ENCODE measurements at regions not wholly inside any gene's neighbourhood (a gene's known extent, or its start where the extent isn't known, plus 50 kb on each side); places are given as distances from the start of the nearest gene placed in this dataset.
"Not testable (repeated sequence)": the region's sequence is repeated elsewhere in the genome, so short reads cannot be mapped to it uniquely, and the experiment has no call there.

DNA sequence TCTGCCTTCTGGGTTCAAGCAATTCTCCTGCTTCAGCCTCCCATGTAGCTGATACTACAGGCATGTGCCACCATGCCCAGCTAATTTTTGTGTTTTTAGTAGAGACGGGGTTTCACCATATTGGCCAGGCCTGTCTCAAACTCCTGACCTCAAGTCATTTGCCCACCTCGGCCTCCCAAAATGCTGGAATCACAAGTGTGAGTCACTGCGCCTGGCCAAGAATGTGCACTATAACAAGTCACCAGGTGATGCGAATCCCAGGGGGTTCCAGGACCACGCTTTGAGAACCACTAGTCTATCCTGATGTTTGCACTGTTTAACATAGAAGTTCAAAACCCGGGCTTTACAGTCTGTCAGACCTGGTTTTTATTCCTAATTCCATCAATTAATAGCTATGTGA is 144.8 kb downstream of the SUCLG1 start:
- no peak overlapping the region for H3K4me3 ChIP-seq (ENCODE audit: low read depth in 1 of 2, low read length in 2 of 2)
- no peaks in the 10 kb centered on the region for H3K27me3 ChIP-seq (ENCODE audit: control insufficient read depth in 1 of 2, insufficient read depth in 2 of 2, low read length in 2 of 2)
- no peaks in the 10 kb centered on the region for H3K9me3 ChIP-seq (ENCODE audit: control insufficient read depth in 2 of 2, insufficient read depth in 1 of 2, low read depth in 1 of 2, low read length in 1 of 2)
- no peak overlapping the region for H3K27ac ChIP-seq (ENCODE audit: low read depth in 2 of 2, low read length in 1 of 2)
- 87 to 92% methylated on average over 6 of the region's 6 CpGs for WGBS, 2 donors
- H3K36me3 ChIP-seq (ENCODE audit: control insufficient read depth in 2 of 2, insufficient read depth in 2 of 2, low read length in 1 of 2), result no peaks in the 10 kb centered on the region
- no peaks in the 10 kb centered on the region for H3K4me1 ChIP-seq (ENCODE audit: control insufficient read depth in 2 of 2, insufficient read depth in 2 of 2, low read length in 1 of 2)

DNA sequence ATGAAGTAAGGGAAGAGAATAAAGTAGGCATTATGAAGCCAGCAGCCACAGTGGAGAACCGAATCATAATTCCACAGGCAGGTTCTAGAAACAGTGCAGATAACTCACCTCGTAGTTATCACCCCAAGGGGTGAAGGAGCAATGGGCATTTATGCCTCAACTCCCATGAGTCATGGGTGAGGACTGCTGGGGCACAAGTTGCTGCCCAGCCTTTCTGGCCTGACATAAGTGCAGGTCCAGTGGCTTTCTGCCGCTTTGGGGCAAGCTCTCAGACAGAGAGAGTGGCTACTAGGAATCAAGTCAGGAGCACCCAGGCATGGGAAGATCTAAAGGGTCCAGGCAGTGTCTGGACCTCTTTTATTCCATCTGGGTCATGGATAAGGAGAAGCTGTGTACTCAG is 149.8 kb downstream of the SUCLG1 start:
- no peak overlapping the region for H3K4me3 ChIP-seq (ENCODE audit: low read depth in 1 of 2, low read length in 2 of 2)
- WGBS, 2 donors, result 79 to 85% methylated on average over 3 of the region's 3 CpGs
- no peak overlapping the region for H3K27ac ChIP-seq (ENCODE audit: low read depth in 2 of 2, low read length in 1 of 2)
- no peaks in the 10 kb centered on the region for H3K27me3 ChIP-seq (ENCODE audit: control insufficient read depth in 1 of 2, insufficient read depth in 2 of 2, low read length in 2 of 2)
- H3K4me1 ChIP-seq (ENCODE audit: control insufficient read depth in 2 of 2, insufficient read depth in 2 of 2, low read length in 1 of 2), result no peaks in the 10 kb centered on the region
- H3K9me3 ChIP-seq (ENCODE audit: control insufficient read depth in 2 of 2, insufficient read depth in 1 of 2, low read depth in 1 of 2, low read length in 1 of 2), result no peaks in the 10 kb centered on the region
- no peaks in the 10 kb centered on the region for H3K36me3 ChIP-seq (ENCODE audit: control insufficient read depth in 2 of 2, insufficient read depth in 2 of 2, low read length in 1 of 2)

DNA sequence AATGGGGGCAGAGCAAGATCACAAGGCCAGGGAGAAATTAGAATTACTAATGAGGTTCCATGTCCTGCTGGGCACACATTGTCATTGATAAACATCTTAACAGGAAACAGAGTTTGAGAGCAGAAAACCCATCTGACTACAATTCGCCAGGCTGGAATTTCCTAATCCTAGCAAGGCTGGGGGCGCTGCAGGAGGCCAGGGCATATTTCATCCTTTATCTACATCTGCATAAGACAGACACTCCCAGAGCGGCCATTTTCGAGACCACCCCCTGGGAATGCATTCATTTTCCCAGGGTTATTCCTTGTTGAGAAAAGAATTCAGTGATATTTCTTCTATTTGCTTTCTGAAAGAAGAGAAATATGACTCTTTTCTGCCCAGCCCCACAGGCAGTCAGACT is 152.7 kb downstream of the SUCLG1 start:
- Histone ChIP-seq H3K4me1 (ENCODE audit: control insufficient read depth in 2 of 2, insufficient read depth in 2 of 2, low read length in 1 of 2) (no peaks in the 10 kb centered on the region), H3K27me3 (ENCODE audit: control insufficient read depth in 1 of 2, insufficient read depth in 2 of 2, low read length in 2 of 2) (no peaks in the 10 kb centered on the region), H3K36me3 (ENCODE audit: control insufficient read depth in 2 of 2, insufficient read depth in 2 of 2, low read length in 1 of 2) (no peaks in the 10 kb centered on the region), H3K27ac (ENCODE audit: low read depth in 2 of 2, low read length in 1 of 2) (no peak overlapping the region), H3K4me3 (ENCODE audit: low read depth in 1 of 2, low read length in 2 of 2) (no peak overlapping the region), H3K9me3 (ENCODE audit: control insufficient read depth in 2 of 2, insufficient read depth in 1 of 2, low read depth in 1 of 2, low read length in 1 of 2) (no peaks in the 10 kb centered on the region)
- WGBS, 2 donors, result 85 to 87% methylated on average over 4 of the region's 4 CpGs

DNA sequence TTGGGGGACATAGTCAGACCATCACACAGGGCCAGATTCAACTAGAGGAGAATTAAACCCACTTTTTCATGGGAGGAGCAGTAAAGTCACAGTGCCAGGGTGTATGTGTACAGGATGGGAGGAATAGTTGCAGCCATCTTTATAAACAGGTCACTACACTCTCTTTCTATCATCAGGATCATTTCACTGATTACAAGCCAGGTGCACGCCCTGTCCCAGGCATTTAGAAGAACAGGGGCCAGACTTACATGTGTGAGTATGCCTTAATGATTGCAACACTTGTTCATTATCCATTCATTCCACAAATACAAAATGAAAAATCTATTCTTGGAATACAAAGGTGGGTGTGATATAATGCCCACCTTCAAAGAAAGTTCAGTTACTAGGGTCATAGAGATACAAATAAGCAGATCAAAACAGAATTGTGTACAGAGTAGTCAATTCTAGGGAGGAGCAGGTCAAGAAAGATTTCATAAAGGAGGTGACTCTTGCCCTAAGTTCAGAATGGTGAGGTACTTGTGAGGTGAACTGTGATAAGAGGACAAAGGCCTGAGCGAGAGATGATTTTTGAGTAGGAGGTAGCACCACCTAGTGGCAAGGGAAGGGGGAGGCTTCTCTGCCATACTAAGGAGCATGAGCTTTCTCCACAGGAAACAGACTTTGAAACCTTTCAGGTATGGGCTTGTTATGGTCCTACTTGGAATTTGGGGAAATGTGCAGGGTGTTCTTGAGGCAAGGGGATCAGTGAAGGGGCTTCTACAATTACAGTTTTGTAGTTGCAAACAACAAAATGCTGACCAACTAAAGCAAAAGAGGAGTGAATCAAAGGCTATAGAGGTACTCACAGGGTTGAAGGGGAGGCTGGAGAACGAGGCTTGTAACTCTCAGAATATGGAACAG is 156.3 kb downstream of the SUCLG1 start:
- 32 to 34% methylated on average over 3 of the region's 3 CpGs for WGBS, 2 donors
- H3K4me1 ChIP-seq (ENCODE audit: control insufficient read depth in 2 of 2, insufficient read depth in 2 of 2, low read length in 1 of 2), result peaks cover 0 to 2% of the 10 kb centered on the region in 2 donors
- no peaks in the 10 kb centered on the region for H3K36me3 ChIP-seq (ENCODE audit: control insufficient read depth in 2 of 2, insufficient read depth in 2 of 2, low read length in 1 of 2)
- peaks cover 0 to 4% of the 10 kb centered on the region in 2 donors for H3K27me3 ChIP-seq (ENCODE audit: control insufficient read depth in 1 of 2, insufficient read depth in 2 of 2, low read length in 2 of 2)
- H3K4me3 ChIP-seq (ENCODE audit: low read depth in 1 of 2, low read length in 2 of 2), result no peak overlapping the region
- H3K9me3 ChIP-seq (ENCODE audit: control insufficient read depth in 2 of 2, insufficient read depth in 1 of 2, low read depth in 1 of 2, low read length in 1 of 2), result no peaks in the 10 kb centered on the region
- H3K27ac ChIP-seq (ENCODE audit: low read depth in 2 of 2, low read length in 1 of 2), result no peak overlapping the region

DNA sequence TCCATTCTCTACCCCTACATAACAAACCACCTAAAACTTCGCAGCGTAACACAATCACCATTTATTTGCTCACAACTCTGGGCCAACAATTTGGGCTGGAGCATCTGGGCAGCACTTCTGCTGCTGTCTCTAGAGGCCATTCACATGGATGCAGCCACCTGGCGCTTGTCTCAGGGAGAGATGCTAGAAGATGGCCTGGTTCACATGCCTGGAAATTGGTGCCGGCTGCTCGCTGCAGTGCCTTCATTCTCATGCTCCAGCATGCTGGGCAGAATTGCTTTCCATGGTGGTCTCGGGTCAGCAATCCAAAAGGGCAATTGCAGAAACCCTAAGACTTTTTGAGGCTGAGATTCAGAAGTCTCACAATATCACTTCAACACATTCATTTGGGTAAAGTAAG is 157.4 kb downstream of the SUCLG1 start:
- WGBS, 2 donors, result 94% methylated on average over 6 of the region's 6 CpGs
- H3K27ac ChIP-seq (ENCODE audit: low read depth in 2 of 2, low read length in 1 of 2), result no peak overlapping the region

DNA sequence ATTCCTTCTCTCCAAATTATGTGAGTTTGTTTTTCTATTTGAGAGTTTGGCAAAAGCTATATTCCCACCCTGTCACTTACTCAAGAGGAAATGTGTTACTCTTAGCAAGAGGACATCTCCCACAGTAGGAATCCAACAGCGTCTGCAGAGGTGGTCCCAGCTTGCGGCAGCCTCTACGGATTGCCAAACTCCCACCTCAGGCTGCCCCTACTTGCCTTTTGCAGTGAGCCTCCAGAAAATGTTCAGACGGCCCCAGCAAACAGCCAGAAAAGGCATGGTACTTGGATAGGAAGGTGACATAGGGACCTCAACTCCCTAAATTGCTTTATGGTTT is 158.4 kb downstream of the SUCLG1 start:
- WGBS, 2 donors, result 76 to 85% methylated on average over 4 of the region's 4 CpGs
- H3K4me3 ChIP-seq (ENCODE audit: low read depth in 1 of 2, low read length in 2 of 2), result no peak overlapping the region
- no peaks in the 10 kb centered on the region for H3K36me3 ChIP-seq (ENCODE audit: control insufficient read depth in 2 of 2, insufficient read depth in 2 of 2, low read length in 1 of 2)
- H3K9me3 ChIP-seq (ENCODE audit: control insufficient read depth in 2 of 2, insufficient read depth in 1 of 2, low read depth in 1 of 2, low read length in 1 of 2), result no peaks in the 10 kb centered on the region
- H3K27ac ChIP-seq (ENCODE audit: low read depth in 2 of 2, low read length in 1 of 2), result no peak overlapping the region
- H3K27me3 ChIP-seq (ENCODE audit: control insufficient read depth in 1 of 2, insufficient read depth in 2 of 2, low read length in 2 of 2), result peaks cover 0 to 4% of the 10 kb centered on the region in 2 donors
- peaks cover 0 to 2% of the 10 kb centered on the region in 2 donors for H3K4me1 ChIP-seq (ENCODE audit: control insufficient read depth in 2 of 2, insufficient read depth in 2 of 2, low read length in 1 of 2)

More for the DNA sequence above, 157.4 kb downstream of the SUCLG1 start:
- no peak overlapping the region for H3K4me3 ChIP-seq (ENCODE audit: low read depth in 1 of 2, low read length in 2 of 2)
- peaks cover 0 to 4% of the 10 kb centered on the region in 2 donors for H3K27me3 ChIP-seq (ENCODE audit: control insufficient read depth in 1 of 2, insufficient read depth in 2 of 2, low read length in 2 of 2)
- H3K4me1 ChIP-seq (ENCODE audit: control insufficient read depth in 2 of 2, insufficient read depth in 2 of 2, low read length in 1 of 2), result peaks cover 0 to 2% of the 10 kb centered on the region in 2 donors
- H3K9me3 ChIP-seq (ENCODE audit: control insufficient read depth in 2 of 2, insufficient read depth in 1 of 2, low read depth in 1 of 2, low read length in 1 of 2), result no peaks in the 10 kb centered on the region
- no peaks in the 10 kb centered on the region for H3K36me3 ChIP-seq (ENCODE audit: control insufficient read depth in 2 of 2, insufficient read depth in 2 of 2, low read length in 1 of 2)

DNA sequence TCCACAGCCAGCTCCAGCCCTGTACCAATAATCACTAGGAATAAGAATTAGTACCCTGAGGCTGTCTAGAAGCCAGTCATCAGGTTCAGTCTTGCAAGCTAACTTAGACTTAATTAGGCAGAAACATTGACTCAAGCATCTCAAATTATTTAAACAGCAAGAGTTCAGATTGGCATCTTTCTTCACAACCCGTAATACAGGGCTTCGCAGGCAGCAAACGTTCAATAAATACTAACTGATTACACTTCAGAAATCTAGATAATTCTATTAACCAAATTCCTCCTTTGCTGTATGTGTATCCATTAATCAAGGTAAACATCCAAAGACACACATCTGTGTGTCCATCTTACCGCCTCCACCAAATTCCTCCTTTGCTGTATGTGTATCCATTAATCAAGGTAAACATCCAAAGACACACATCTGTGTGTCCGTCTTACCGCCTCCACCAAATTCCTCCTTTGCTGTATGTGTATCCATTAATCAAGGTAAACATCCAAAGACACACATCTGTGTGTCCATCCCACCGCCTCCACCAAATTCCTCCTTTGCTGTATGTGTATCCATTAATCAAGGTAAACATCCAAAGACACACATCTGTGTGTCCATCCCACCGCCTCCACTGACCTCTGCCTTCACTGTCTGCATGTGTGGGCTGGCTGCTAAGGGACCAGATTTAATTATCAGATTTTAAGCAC is 158.9 kb downstream of the SUCLG1 start:
- H3K4me3 ChIP-seq (ENCODE audit: low read depth in 1 of 2, low read length in 2 of 2), result not testable (repeated sequence)
- 45 to 47% methylated on average over 8 of the region's 8 CpGs for WGBS, 2 donors

DNA sequence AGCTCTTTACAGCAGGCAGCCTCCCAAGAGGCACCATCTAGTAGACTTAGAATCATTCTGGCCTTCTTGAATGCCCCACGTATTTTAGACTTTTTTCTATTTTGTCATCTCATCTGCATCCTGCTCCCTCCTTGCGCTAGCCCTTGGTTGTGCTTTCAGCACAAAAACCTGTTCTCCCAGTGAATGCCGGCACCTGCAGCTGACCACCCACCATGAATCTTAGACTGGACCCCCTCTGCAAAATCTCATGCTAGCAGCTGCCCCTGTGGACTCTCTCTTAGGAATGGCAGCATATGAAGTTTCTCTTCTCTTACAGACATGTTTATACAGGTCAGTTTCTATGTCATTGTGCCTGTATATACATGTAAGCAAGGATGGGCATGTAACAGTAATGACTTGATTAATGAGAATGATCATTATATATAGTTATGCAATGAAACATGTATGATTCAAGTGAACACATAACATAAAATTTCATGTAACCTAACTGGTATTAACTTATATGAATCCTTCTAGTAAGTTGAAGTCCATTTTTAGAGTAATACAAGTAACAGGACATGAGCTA is 159.8 kb downstream of the SUCLG1 start:
- peaks cover 0 to 2% of the 10 kb centered on the region in 2 donors for H3K4me1 ChIP-seq (ENCODE audit: control insufficient read depth in 2 of 2, insufficient read depth in 2 of 2, low read length in 1 of 2)
- H3K27ac ChIP-seq (ENCODE audit: low read depth in 2 of 2, low read length in 1 of 2), result no peak overlapping the region
- 36 to 38% methylated on average over 3 of the region's 3 CpGs for WGBS, 2 donors
- peaks cover 0 to 4% of the 10 kb centered on the region in 2 donors for H3K27me3 ChIP-seq (ENCODE audit: control insufficient read depth in 1 of 2, insufficient read depth in 2 of 2, low read length in 2 of 2)
- no peak overlapping the region for H3K4me3 ChIP-seq (ENCODE audit: low read depth in 1 of 2, low read length in 2 of 2)
- no peaks in the 10 kb centered on the region for H3K36me3 ChIP-seq (ENCODE audit: control insufficient read depth in 2 of 2, insufficient read depth in 2 of 2, low read length in 1 of 2)
- H3K9me3 ChIP-seq (ENCODE audit: control insufficient read depth in 2 of 2, insufficient read depth in 1 of 2, low read depth in 1 of 2, low read length in 1 of 2), result no peaks in the 10 kb centered on the region

More for the DNA sequence above, 158.9 kb downstream of the SUCLG1 start:
- H3K27me3 ChIP-seq (ENCODE audit: control insufficient read depth in 1 of 2, insufficient read depth in 2 of 2, low read length in 2 of 2); H3K36me3 ChIP-seq (ENCODE audit: control insufficient read depth in 2 of 2, insufficient read depth in 2 of 2, low read length in 1 of 2); H3K9me3 ChIP-seq (ENCODE audit: control insufficient read depth in 2 of 2, insufficient read depth in 1 of 2, low read depth in 1 of 2, low read length in 1 of 2); H3K27ac ChIP-seq (ENCODE audit: low read depth in 2 of 2, low read length in 1 of 2); H3K4me1 ChIP-seq (ENCODE audit: control insufficient read depth in 2 of 2, insufficient read depth in 2 of 2, low read length in 1 of 2): not testable (repeated sequence)

DNA sequence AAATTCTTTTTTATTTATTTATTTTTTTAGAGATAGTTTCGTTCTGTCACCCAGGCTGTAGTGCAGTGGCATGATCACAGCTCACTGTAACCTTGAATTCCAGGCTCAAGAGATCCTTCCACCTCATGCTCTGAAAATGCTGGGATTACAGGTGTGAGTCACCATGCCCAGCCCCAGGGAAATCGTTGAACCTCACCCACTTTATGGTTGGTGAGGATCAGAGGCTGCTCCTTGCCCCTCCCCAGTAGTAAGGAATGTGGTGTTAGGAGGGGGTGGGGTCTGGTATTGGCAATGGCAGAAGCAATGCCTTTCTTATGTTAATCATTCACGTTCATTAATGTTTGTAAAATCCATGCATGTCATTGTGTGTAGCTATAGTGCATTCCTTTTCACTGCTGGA is 161.9 kb downstream of the SUCLG1 start:
- whole genome bisulfite sequencing, 2 donors, result 38 to 43% methylated on average over 3 of the region's 3 CpGs
- peaks cover 0 to 2% of the 10 kb centered on the region in 2 donors for H3K4me1 ChIP-seq (ENCODE audit: control insufficient read depth in 2 of 2, insufficient read depth in 2 of 2, low read length in 1 of 2)
- H3K27ac ChIP-seq (ENCODE audit: low read depth in 2 of 2, low read length in 1 of 2), result no peak overlapping the region
- no peak overlapping the region for H3K4me3 ChIP-seq (ENCODE audit: low read depth in 1 of 2, low read length in 2 of 2)
- H3K27me3 ChIP-seq (ENCODE audit: control insufficient read depth in 1 of 2, insufficient read depth in 2 of 2, low read length in 2 of 2), result peaks cover 0 to 4% of the 10 kb centered on the region in 2 donors
- H3K9me3 ChIP-seq (ENCODE audit: control insufficient read depth in 2 of 2, insufficient read depth in 1 of 2, low read depth in 1 of 2, low read length in 1 of 2), result no peaks in the 10 kb centered on the region
- no peaks in the 10 kb centered on the region for H3K36me3 ChIP-seq (ENCODE audit: control insufficient read depth in 2 of 2, insufficient read depth in 2 of 2, low read length in 1 of 2)

Data from esophagus (tissue), 2 donors.